ENCODE measurements at regions not wholly inside any gene's neighbourhood (a gene's known extent, or its start where the extent isn't known, plus 50 kb on each side); places are given as distances from the start of the nearest gene placed in this dataset.

DNA sequence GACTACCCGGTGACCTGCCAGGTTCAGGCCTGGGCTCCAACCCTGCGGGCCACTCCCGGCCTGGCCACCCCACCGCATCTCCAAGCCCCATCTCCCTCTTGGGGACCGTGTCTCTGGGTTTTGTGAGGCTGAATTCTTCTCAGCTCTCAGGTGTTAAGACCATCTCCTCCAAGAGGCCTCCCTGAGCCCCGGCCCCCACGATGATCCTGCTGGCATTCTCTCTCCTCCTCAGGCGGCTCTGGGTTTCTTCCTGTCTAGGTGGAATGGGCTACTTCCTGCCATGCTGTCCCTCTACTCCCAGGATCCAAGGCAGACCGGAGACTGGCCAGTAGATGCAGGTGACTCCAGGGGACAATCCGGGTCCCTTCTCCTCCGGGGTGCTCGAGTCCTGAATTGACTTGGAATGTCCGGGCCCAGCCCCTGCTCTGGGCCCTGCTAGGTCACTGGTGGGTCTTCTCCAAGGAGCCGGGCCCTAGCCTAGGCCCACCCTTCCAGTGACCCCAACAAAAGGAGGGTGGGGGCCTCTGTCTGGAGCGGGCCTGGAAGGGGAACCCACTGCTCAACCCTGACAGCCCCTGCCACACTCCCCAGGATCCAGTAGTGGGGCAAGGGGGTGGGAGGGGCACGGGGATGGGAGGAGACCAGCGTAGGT lies 219.8 kb downstream of the C9orf50 start:
- Histone ChIP-seq H3K79me2 (ENCODE audit: insufficient read depth, low read depth) (no peaks in the 10 kb centered on the region), H4K20me1 (ENCODE audit: insufficient read depth) (no peaks in the 10 kb centered on the region), H3K27ac (no peak overlapping the region), H3K9ac (no peak overlapping the region), H3K4me3 (IDR thresholded peaks at IDR 0.05; ENCODE audit: insufficient read depth, low read depth, low read length) (no peak overlapping the region), H3K36me3 (ENCODE audit: insufficient read depth) (no peaks in the 10 kb centered on the region), H3K4me1 (ENCODE audit: low read depth, poor library complexity, severe bottlenecking) (no peaks in the 10 kb centered on the region), H3K27me3 (ENCODE audit: insufficient read depth, low read depth) (peaks cover 5% of the 10 kb centered on the region; the same call in 1 of the 2 replicates), H2AFZ (ENCODE audit: low read depth) (no peak overlapping the region), H3K4me2 (no peak overlapping the region)
- TF ChIP-seq, protein P1, sequence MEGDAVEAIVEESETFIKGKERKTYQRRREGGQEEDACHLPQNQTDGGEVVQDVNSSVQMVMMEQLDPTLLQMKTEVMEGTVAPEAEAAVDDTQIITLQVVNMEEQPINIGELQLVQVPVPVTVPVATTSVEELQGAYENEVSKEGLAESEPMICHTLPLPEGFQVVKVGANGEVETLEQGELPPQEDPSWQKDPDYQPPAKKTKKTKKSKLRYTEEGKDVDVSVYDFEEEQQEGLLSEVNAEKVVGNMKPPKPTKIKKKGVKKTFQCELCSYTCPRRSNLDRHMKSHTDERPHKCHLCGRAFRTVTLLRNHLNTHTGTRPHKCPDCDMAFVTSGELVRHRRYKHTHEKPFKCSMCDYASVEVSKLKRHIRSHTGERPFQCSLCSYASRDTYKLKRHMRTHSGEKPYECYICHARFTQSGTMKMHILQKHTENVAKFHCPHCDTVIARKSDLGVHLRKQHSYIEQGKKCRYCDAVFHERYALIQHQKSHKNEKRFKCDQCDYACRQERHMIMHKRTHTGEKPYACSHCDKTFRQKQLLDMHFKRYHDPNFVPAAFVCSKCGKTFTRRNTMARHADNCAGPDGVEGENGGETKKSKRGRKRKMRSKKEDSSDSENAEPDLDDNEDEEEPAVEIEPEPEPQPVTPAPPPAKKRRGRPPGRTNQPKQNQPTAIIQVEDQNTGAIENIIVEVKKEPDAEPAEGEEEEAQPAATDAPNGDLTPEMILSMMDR (conservative IDR thresholded peaks at IDR 0.05; ENCODE audit: low read depth, low read length): no peak

DNA sequence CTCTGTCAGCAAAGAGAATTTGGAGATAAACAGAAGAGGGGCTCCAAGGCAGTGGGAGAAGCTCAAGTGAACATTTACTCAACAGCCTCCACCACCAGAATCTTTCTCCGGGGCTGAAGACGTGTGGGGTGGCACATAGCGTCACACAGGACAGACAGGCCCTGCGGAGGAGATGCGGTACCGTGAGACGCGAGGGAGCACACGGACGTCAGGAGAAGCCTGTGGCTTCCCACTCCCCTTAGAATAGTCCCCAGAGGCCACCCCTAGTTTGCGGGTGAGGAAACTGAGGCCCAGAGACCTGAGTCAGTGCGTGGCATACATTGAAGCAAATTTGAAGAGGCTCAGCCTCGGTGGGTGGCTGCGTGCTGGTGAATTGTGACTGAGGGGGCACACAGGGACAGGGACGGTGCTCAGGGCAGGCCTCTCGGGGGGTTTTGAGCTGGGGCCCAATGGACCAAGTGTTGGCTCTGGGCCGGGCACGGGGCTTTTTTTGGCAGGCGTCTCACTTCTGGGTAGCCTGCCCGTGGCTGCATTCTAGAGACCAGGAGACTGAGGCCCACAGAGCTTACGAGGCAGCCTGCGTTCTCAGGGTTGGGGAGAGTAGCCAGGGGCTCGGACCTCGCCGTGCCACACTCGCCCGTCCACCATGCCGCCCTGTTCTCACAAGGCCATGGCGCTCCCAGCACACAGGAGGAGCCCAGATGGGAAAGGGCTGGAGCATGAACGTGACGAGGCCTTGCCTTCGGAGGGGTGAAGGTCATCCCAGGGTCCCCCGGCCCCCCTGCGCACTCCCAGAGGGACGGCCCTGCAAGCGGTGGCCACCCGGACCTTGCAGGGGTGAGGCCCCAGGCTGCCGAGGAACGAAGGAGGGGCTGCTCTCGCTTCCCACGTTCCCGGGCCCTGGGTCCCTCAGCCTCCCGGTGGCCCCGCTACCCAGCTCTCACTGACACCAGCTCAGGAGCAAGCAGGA lies 220.6 kb downstream of the C9orf50 start:
- H3K79me2 ChIP-seq (ENCODE audit: insufficient read depth, low read depth): no peaks in the 10 kb centered on the region
- no peaks in the 10 kb centered on the region for H3K36me3 ChIP-seq (ENCODE audit: insufficient read depth)
- no peak overlapping the region for H3K9ac ChIP-seq
- peaks cover 12% of the 10 kb centered on the region; the same call in 1 of the 2 replicates for H3K27me3 ChIP-seq (ENCODE audit: insufficient read depth, low read depth)
- TF ChIP-seq, protein P1 (conservative IDR thresholded peaks at IDR 0.05; ENCODE audit: low read depth, low read length): no peak
- H3K4me2 ChIP-seq: no peak overlapping the region
- H3K4me1 ChIP-seq (ENCODE audit: low read depth, poor library complexity, severe bottlenecking): no peaks in the 10 kb centered on the region
- no peak overlapping the region for H3K27ac ChIP-seq
- H2AFZ ChIP-seq (ENCODE audit: low read depth): no peak overlapping the region
- H4K20me1 ChIP-seq (ENCODE audit: insufficient read depth): no peaks in the 10 kb centered on the region
- H3K4me3 ChIP-seq (IDR thresholded peaks at IDR 0.05; ENCODE audit: insufficient read depth, low read depth, low read length): no peak overlapping the region

DNA sequence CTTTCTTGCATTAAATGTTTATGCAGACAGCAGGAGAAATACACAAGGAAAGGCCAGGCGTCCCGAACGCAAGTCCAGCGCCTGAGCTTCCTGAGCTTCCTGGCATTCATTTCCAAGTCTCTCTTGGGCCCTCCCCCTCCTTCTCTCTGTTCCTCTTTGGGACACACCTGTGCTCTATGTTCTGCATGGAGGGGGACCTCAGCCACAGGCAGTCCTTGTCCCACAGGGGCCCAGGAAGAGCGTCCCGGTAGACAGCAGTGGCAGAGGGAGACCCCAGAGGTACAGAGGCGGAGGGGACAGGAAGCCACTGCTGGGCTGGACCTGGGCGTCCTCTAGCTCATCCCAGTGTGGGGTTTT lies 221.3 kb downstream of the C9orf50 start:
- H3K79me2 ChIP-seq (ENCODE audit: insufficient read depth, low read depth): no peaks in the 10 kb centered on the region

DNA sequence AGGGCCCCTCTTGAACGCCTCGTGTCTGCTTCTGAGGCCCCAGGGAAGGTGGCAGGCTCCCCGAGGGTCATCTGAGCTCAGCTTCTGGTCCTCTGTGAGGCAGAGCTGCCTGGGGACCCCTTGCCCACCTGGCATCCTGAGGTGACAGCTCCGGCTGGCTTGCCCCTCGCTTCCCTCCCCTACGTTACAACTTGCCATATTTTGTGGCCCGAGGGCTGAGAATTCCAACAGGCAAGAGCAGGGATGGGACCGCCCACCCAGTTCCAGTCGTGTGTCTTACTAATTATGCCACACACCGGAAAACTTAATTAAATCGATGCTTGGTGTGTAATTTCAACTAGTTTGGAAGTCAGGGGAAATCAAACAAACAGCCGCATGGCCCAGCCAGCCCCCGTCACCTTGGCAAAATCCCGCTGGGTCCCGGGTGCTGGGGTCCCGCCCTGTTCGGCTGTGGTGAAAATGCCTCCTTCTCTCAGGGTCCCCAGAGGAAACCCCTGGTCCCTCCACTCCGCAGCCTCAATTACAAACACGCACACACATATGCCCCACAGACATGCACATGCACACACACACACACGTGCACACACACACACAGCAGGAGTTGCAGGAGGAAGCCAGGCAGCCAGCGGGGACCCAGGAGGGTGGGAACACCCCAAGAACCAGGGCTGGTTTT lies 221.0 kb upstream of the IER5L start:
- Histone ChIP-seq H3K27me3 (ENCODE audit: insufficient read depth, low read depth) (peaks cover 16% of the 10 kb centered on the region; the same call in 1 of the 2 replicates), H4K20me1 (ENCODE audit: insufficient read depth) (no peaks in the 10 kb centered on the region), H3K4me2 (no peak overlapping the region), H3K4me3 (IDR thresholded peaks at IDR 0.05; ENCODE audit: insufficient read depth, low read depth, low read length) (no peak overlapping the region), H3K79me2 (ENCODE audit: insufficient read depth, low read depth) (no peaks in the 10 kb centered on the region), H3K36me3 (ENCODE audit: insufficient read depth) (no peaks in the 10 kb centered on the region), H3K4me1 (ENCODE audit: low read depth, poor library complexity, severe bottlenecking) (no peaks in the 10 kb centered on the region), H3K27ac (no peak overlapping the region), H2AFZ (ENCODE audit: low read depth) (no peak overlapping the region), H3K9ac (no peak overlapping the region)
- TF ChIP-seq, protein P1 (conservative IDR thresholded peaks at IDR 0.05; ENCODE audit: low read depth, low read length): no peak

More for the DNA sequence above, 221.3 kb downstream of the C9orf50 start:
- Histone ChIP-seq H3K36me3 (ENCODE audit: insufficient read depth) (no peaks in the 10 kb centered on the region), H3K27me3 (ENCODE audit: insufficient read depth, low read depth) (peaks cover 16% of the 10 kb centered on the region; the same call in 1 of the 2 replicates), H3K4me1 (ENCODE audit: low read depth, poor library complexity, severe bottlenecking) (no peaks in the 10 kb centered on the region), H3K27ac (no peak overlapping the region), H3K4me2 (no peak overlapping the region), H3K4me3 (IDR thresholded peaks at IDR 0.05; ENCODE audit: insufficient read depth, low read depth, low read length) (no peak overlapping the region), H3K9ac (no peak overlapping the region), H2AFZ (ENCODE audit: low read depth) (no peak overlapping the region), H4K20me1 (ENCODE audit: insufficient read depth) (no peaks in the 10 kb centered on the region)
- TF ChIP-seq, protein P1 (conservative IDR thresholded peaks at IDR 0.05; ENCODE audit: low read depth, low read length): no peak
